ENCODE measurements at regions not wholly inside any gene's neighbourhood (a gene's known extent, or its start where the extent isn't known, plus 50 kb on each side); places are given as distances from the start of the nearest gene placed in this dataset.

DNA sequence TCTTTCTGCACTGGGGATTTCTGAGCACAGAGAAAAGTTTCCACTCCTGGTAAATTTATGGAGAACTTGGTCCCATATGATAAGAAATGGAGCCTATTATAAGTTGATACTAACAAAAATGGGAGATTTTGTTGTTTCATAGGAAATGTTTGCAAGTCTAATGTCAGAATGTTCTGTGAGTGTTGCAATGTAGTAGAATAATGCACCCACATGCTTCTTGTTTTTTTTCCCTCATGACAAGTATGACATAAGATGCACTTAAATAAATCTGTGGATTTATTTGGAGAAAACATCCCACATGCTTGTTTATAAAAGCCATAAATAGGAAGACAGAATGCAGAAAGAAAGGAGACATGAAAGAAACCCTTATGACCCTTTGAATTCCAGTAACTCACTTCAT lies 50.8 kb upstream of the KCNJ6 start:
- TF ChIP-seq, protein P1, sequence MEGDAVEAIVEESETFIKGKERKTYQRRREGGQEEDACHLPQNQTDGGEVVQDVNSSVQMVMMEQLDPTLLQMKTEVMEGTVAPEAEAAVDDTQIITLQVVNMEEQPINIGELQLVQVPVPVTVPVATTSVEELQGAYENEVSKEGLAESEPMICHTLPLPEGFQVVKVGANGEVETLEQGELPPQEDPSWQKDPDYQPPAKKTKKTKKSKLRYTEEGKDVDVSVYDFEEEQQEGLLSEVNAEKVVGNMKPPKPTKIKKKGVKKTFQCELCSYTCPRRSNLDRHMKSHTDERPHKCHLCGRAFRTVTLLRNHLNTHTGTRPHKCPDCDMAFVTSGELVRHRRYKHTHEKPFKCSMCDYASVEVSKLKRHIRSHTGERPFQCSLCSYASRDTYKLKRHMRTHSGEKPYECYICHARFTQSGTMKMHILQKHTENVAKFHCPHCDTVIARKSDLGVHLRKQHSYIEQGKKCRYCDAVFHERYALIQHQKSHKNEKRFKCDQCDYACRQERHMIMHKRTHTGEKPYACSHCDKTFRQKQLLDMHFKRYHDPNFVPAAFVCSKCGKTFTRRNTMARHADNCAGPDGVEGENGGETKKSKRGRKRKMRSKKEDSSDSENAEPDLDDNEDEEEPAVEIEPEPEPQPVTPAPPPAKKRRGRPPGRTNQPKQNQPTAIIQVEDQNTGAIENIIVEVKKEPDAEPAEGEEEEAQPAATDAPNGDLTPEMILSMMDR (IDR thresholded peaks at IDR 0.05; ENCODE audit: insufficient read depth, low read length, missing control alignments), result no peak
- DNase-seq (ENCODE audit: low read depth, low spot score), result no peak
- ChIA-PET CTCF (no interaction called here), POLR2A (no interaction called here)
- no peak overlapping the region for H3K4me3 ChIP-seq (ENCODE audit: low read depth, low read length)

DNA sequence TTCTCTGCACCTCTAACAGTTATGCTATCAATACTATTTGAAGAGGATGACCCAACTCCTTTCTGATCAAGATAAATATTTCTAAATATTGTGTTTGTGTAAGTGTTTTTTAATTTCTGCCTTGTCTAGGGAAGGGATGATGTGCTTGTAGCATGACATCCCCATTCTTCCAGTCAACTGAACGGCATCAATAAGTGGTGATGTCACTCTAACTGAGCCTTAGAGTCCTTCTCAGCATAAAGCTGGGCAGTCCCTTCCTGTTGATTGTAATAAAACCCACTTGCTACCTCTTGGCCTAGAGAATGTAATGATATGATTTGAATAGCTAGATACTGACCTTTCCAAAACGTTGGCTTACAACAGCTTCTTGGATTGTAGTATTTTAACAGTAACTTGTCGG lies 52.5 kb upstream of the KCNJ6 start:
- TF ChIP-seq, protein P1 (IDR thresholded peaks at IDR 0.05; ENCODE audit: insufficient read depth, low read length, missing control alignments), result no peak
- no peak for DNase-seq (ENCODE audit: low read depth, low spot score)
- POLR2A ChIA-PET, result no interaction called here
- H3K4me3 ChIP-seq (ENCODE audit: low read depth, low read length), result no peak overlapping the region
- CTCF ChIA-PET, result interaction anchor here (0.8 kb wide), 1 partner anchor 257 kb away, joined by 3 read pairs; no protein-coding TSS in a partner anchor

DNA sequence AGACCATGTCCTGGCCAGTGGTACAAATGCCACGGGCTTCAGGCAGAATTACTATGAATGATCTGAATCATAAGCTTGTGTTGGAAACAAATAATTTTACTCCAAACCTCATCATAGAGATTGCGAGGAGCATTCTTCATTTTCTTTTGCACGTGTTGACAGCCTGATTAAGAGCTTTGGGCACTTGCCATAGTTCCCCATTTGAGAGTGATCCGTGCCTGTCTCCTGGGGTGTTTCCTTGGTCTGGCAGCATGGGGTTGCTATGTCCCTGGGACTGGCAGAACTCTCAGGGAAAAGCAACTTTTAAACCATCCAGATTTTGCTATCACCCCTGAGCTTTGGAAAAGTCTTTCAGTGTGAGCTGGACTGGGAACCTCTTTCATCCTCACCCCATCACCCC lies 54.3 kb upstream of the KCNJ6 start:
- ChIA-PET CTCF (interaction anchor here (0.6 to 0.9 kb wide), 2 partner anchors 157 to 219 kb away, joined by 3 read pairs; no protein-coding TSS in a partner anchor), POLR2A (no interaction called here)
- DNase-seq (ENCODE audit: low read depth, low spot score), result no peak
- H3K4me3 ChIP-seq (ENCODE audit: low read depth, low read length), result no peak overlapping the region
- TF ChIP-seq, protein P1 (IDR thresholded peaks at IDR 0.05; ENCODE audit: insufficient read depth, low read length, missing control alignments), result no peak

DNA sequence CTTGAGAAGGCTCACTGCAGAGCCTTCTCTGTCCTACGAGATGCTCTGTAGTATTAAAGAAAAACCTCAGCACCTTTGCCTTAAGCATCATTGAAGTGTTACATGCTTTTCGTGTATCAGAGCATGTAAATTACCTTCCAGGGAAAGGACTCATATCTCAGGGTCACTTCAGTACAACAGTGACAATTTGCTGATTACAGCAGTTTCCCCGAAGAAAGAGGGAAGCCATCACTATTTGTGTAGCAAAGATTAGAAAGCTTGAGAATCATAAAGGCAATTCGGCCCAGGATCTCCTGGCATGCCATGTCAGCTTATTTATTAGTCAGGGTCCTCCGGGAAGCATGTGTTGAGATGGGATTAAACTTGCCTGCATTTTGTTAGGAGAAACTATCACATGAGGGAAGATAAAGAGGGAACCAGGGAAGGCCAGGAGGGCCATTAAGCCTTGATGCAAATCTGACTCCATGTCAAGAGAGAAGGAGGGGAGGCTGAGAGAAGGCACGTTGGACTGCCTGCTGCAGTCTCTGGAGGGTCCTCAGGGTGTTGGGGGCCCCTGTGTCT lies 55.2 kb upstream of the KCNJ6 start:
- TF ChIP-seq, protein P1 (IDR thresholded peaks at IDR 0.05; ENCODE audit: insufficient read depth, low read length, missing control alignments), result no peak
- ChIA-PET POLR2A (no interaction called here), CTCF (interaction anchor here (0.9 kb wide), 1 partner anchor 156 kb away, joined by 3 read pairs; no protein-coding TSS in a partner anchor)
- H3K4me3 ChIP-seq (ENCODE audit: low read depth, low read length), result no peak overlapping the region
- DNase-seq (ENCODE audit: low read depth, low spot score), result no peak

DNA sequence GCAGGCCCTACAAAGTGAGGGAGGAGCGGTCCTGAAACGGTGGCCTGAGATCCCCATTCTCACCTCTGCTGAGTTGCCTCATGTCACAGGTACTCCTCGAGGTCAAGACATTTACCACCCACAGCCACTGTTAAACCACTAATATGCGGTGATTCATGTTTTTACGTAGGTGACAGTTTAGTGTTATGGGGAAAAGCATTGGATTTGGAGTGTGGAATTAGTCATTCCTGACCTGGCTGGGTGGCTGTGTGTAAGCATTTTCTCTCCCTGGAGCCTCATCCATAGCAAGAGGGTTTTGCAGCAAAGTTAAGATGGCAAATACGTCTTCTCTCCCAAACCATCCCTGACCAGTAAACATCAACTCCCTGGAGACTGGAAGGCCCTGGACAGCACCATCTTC lies 57.8 kb upstream of the KCNJ6 start:
- DNase-seq (ENCODE audit: low read depth, low spot score), result no peak
- TF ChIP-seq, protein P1 (IDR thresholded peaks at IDR 0.05; ENCODE audit: insufficient read depth, low read length, missing control alignments), result no peak
- no peak overlapping the region for H3K4me3 ChIP-seq (ENCODE audit: low read depth, low read length)
- ChIA-PET POLR2A (no interaction called here), CTCF (no interaction called here)

DNA sequence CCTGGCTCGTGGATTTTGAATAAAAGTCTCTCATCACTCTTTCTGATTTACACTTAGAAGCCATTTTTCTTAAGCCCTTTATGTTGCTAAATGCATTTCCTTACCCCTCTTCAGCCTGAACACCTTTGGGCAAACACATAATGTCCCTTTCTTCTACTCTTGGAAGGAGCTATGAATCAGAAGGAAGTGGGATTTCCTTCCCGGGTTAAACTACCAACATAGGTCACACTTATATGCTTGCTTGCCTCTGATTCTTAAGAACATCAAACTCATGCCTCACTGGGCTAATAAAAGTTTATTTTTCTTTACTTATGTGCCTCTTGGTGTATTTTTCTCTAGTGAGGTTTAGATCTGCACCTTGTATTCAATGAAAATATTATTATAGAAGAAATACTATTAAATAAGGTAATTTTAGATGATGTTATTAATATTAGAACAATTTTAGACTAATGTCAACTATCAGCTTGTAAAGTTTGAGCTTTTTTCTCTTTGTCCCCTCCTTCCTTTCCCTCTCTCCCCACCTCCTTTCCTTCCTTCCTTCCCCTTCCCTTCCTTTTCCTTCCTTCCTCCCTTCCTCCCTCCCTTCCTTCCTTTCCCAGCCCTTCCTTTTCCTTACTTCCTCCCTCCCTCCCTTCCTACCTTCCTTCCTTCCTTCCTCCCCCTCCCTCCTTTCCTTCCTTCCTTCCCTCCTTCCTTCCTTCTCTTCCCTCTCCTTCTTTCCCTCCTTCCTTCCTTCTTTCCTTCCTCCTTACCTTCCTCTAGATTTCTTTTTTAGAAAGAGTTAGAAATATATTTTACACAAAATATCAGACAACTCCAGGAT lies 66.5 kb upstream of the KCNJ6 start:
- ChIA-PET POLR2A (no interaction called here), CTCF (interaction anchor here (0.9 kb wide), 1 partner anchor 282 kb away, joined by 3 read pairs; no protein-coding TSS in a partner anchor)
- DNase-seq (ENCODE audit: low read depth, low spot score), result no peak
- no peak overlapping the region for H3K4me3 ChIP-seq (ENCODE audit: low read depth, low read length)
- TF ChIP-seq, protein P1 (IDR thresholded peaks at IDR 0.05; ENCODE audit: insufficient read depth, low read length, missing control alignments), result no peak
